Hepatic stellate cell (primary cell): ENCODE measurements at regions not wholly inside any gene's neighbourhood (a gene's known extent, or its start where the extent isn't known, plus 50 kb on each side); places are given as distances from the start of the nearest gene placed in this dataset.
"Not testable (repeated sequence)": the region's sequence is repeated elsewhere in the genome, so short reads cannot be mapped to it uniquely, and the experiment has no call there.

Experiments used
- DNase-seq: peaks from one replicate; pipeline ENCODE4 v3.0.0; 2011; ENCODE audit warnings: low spot score

DNA sequence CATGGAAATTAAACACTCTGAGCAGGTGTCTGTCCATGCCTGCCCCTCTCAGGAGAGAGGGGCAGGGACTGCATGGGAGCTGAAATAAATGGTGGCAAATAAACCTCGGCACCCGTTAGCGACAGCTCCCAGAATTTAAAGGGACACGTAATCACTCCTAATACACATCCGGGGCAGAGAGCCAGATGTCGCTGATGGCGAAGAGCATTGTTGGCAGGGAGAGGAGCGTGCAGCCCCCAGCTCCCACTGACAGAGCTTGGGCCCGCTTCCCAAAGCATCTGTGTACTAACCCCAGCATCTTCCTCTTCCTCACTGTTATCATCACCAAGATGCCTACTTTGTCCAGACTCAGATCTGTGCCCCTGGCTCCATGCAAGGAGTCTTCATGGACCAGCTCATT, 85.8 kb downstream of the IRX5 start:
- no peak for DNase-seq

DNA sequence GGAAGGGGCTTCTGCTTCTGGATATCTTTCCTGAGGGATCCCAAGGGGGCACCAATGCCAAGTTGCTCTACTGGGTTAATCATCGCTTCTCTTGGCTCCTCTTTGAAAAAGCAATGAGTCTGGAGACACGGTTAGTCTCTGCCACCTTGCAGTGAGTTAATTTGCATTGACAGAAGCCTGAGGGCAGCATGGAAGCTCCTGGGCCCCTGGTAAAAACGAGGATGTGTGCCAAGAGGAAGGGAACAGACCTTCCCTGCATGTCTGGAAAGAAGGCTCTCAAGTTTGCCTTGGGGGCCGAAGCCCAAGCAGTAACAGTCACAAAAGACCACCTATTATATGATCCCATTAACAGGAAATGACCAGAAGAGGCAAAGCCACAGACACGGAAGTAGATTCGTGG, 86.7 kb downstream of the IRX5 start:
- no peak for DNase-seq

DNA sequence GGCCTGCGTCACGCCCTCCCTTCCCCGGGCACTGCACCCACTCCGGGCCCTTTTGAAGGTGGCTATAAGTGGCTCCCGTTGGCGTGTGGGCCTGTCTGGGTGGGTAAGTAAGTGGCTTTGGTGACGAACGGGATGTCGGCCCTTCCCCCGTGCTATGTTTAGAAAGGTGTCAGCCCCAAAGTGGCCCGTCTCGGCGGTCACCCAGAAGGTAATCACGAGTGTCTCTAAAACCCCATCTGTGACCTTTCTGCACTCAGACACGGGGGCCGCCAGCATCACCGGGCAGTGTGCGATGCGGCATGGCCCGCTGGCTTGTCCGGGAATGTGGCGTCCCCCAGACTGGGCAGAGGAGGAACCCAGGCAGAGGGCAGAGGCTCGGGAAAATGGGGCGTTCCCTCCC, 88.2 kb downstream of the IRX5 start:
- DNase-seq, result no peak

DNA sequence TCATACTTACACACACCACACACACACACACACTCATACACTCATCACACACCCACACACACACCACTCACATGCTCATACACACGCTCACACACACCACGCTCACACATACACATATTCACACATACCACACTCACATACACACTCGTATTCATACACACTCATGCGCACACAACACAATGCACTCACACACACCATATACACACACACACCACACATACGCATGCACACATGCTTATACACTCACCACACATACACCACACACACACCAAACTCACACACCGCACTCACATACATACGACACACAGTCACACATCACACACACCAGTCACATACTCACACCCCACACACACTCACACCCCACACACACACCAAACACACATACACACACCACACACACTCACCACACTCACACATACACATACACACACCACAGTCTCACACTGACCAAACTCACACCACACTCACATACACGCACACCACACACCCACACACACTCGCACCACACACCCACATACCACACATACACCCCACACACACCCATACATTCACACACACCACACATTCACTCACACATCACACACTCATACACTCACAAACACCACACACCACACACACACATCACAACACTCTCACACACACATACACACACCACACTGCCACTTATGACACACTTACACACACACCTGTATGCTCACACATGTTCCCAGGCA, 88.9 kb downstream of the IRX5 start:
- no peak for DNase-seq

DNA sequence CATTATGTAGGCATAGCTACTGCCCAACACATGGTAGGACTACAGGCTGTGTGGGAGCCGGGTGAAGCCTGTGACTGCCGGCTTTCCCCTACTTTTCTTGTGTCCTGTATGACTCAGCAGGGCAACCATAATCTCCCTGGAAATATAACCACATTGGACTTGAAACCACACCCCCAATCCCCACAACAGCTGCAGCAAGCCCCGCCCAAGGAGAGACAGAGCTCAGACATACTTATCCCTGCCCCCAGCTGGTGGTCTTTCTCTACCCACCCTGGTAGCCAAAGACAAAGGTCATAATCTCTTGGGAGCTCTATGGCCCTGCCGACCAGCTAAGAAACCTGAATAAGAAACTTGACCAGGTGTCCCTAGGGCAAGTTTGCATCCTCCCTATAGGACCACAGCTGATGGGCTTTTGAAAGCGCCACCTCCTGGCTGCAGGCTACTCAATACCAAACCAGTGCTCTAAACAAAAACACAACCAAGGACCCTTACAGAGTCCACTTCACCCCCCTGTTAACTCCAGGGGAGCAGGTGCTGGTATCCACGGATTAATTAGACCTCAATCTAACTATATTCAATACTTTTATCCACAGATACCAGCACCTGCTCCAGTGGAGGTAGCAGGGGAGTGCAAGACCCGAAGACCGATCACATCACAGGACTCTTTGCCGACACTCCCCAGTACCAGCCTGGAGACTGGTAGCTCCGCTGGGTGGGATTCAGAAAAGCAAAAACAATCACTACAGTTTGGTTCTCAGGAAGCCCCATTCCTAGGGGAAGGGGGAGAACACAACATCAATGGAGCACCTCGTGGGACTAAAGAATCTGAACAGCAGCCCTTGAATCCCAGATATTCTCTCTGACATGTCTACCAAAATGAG, 91.2 kb downstream of the IRX5 start:
- DNase-seq, result no peak

DNA sequence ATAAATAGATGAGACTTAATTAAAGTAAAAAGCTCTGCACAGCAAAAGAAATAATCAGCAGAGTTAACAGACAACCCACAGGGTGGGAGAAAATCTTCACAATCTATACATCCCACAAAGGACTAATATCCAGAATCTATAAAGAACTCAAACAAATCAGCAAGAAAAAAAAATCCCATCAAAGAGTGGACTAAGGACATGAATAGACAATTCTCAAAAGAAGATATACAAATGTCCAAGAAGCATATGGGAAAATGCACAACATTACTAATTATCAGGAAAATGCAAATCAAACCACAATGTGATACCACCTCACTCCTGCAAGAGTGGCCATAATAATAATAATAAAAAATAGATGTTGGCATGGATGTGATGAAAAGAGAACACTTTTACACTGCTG, 96.6 kb downstream of the IRX5 start:
- not testable (repeated sequence) for DNase-seq

DNA sequence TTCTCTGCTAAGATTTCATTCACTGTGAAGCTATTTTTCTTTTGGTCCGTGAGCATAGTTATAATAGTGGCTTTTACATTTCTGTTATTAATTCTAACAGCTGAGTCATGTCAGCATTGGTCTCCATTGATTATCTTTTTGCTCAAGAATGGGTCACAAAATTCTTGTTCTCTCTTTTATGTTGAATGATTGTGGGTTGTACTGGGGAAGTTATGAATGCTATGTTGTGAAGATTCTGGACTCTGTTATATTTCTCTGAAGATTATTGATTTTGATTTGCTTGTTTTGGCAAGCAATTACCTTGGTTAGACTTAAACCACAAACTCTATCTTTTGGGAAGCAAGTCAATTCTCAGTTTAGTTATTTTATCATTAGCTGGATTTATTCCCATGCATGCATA, 98.8 kb downstream of the IRX5 start:
- no peak for DNase-seq

DNA sequence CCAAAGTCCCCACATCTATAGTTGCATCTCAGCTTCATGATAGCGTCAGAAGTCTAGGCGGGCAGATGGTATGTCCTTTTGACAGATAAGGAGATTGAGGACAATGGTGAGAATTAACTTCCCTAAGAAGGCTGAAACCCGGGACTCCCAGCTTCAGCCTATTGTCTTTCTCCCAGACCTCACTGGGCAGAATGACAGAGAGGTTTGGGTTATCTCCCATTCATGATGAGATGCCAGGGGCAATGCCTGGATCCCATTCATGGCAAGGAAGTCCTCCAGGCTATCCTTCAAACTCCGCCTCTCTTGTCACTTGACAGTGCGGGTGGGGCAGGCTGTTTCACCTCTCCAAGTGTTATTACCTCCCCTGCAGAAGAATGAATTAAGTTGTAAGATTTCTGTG, 100.3 kb downstream of the IRX5 start:
- no peak for DNase-seq

DNA sequence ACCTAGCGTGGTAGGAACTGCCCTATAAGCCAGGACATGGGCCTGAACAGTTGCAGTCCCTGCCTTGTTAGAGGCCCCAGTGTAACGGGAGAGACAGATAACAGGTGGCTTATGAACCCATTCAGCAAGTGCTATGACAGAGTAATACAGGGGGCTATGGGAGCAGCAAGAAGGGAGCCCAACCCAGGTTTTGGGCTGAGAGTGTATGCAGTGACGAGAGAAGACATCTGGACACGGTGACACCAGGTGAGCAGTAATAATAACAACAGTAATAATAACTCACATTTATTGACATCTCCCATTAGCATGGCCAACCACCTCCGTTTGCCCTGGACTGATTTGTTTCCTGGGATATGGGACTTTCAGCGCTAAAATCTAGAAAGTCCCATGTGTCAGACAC, 100.8 kb downstream of the IRX5 start:
- DNase-seq, result no peak

DNA sequence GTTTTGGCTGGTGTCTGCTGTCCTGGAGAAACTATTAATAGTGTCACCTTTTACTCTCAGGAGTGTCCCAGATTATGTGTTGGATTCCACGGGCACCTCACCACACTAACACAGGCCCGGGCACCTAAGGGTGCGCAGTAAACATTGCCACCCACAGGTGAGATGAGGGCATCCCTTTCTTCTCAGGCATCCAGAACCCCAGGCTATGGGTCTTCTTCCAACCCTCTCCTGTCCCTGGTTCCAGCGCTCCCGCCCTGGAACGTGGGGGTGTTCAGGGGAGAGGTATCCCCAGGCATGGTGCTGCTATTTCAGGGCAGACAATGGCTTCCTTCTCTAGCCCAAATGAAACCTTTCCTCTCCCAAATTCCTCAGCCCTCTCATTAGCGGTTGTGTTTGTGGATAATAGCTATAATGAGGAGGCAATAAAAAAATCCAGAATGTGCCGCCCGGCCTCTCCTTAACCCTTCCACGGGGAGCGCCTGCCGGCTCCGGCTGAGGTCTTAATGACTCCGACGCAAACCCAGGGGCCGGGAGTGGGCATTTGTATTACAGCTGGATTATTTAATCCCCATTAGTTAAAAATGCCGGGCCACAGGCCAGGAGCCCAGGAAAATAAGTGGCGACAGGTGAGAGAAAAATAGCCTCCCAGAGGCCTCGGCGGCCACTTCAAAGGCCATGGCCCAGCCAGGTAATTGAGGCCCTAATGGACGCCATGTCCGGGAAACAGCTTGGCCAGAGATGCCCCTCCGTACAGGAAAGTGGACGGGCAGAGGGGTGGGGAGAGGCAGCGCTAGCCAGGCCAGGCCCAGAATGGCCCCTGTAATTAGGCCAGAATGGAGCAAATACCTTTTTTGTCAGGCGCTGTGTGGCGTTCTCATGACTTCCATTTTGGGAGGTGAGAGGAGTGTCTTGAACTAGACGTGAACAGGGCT, 102.8 kb downstream of the IRX5 start:
- no peak for DNase-seq

DNA sequence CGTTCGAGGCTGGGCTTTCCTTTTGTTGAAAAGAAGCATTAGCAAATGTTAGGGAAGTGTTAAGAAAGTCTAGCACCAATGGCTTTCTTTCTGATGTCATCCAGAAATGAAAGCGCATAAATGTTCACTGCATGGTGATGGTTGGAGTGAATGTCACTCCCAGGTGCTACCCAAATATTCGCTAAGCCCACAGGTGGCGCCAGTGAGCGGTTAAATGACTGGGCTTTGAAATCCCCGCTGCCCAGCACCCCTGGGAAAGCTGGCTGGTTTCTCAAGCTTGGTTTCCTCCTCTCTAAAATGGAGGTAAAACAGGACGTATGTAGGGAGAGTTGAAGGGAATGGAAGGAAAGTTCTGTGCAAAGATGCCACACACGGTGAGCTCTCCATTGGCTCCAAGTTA, 104.4 kb downstream of the IRX5 start:
- no peak for DNase-seq

DNA sequence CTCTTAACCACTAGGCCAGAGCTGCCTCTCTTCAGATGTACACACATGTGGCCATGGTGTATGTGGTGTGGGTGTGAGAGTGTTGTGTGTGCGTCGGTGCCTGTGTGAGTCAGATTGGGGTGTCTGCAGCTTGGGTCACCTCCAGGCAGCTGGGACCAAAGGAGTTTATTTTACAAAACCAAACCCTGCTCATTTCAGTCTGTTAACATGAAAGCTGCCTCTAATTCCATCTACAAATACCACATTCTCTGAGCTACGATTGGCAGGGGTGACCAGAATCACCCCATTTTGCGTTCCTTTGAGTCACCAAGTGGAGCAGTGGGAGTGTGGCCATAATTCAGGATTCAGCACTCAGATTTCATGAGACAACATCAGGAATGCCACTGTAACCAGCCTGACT, 105.3 kb downstream of the IRX5 start:
- no peak for DNase-seq

DNA sequence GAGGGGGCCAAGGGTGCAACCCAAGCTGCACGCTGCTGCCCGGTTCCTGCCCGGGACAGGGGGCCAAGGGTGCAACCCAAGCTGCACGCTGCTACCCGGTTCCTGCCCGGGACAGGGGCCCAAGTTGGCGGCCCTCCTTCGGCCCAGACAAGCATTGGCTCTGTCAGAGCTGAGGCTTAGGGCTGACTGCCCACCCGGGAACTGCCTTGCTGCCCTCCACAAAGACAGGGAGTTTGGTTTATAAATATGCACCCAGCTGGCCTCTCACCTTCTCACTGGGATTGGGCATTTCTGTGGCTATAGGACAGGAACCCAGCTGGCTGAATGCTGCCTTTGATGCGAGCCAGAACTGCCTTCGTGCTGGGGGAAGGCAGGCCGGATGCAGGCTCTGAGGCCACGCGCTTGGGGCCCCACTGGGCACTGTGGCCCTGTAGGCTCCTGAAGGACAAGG, 105.7 kb downstream of the IRX5 start:
- DNase-seq, result no peak

DNA sequence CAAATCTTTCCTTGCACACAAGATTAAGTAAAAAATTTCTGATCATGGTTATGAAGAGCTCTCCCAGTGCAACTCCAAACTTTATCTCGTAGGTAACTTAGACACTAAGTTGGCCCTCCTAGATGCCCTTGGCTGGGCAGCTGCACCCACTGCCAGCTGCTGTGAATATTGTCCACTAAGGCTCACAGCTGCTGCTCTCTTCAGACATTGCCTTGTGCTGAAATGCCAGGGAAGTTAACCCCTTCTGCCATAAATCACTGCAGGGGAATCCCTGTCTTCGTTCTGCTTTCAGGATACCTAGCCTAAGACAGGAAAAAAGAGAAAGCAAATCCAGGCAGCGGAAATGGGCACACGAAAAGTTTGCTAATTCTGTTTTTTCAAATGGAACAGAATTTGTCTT, 106.4 kb downstream of the IRX5 start:
- DNase-seq, result no peak

DNA sequence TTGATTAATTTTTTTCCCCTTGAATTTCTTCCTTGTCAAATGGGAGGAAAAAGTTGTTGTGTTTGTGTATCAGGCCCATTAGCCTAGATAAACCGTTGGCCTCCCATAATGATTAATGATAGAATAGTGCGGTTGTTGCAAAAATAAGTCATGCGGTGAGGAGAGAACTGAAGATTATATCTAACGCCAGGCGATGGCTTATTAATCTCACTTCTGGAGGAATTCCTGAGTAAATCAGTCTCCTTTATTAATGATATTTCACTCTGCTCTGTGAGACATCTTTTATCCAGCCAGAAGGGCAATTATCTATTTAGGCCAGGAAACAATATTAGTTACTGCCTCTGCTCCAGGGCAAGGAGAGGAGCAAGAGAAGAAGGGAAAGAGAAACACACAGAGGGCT, 107.3 kb downstream of the IRX5 start:
- no peak for DNase-seq

DNA sequence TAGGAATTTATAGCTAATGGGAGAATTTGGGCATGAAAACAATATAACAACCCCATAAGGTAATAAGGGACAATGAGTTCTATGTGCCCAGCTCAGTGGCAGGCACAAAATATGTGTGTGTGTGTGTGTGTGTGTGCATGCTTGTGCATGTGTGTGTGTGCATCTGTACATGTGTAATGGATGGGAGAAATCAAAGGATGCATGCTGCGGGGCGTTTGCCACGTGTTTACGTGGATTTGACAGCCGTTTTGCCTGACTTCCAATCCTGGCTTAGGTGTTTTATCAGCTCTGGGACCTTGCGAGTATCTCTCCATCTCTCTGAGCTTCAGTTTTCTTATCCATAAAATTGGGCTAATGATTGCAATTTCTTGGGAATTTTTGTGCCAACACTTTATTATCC, 108.4 kb downstream of the IRX5 start:
- DNase-seq, result no peak

DNA sequence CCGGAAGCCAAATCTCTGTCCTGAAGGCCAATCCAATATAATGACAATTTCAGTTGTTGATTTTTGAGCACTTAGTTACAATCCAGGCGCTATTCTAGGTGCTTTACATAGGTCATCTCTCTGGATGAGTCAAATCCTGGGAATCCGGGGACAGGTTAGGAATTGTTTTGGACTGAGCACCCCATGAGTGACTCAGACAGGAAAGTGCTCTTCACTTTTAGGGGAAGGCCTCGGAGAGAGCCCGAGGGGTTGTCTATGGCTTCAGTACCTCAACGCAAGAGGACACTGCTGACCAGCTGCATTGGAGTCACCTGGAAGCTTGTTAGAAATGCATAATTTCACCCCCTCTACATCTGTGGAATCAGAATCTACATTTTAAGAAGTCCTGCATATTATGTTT, 108.8 kb downstream of the IRX5 start:
- DNase-seq, result no peak

DNA sequence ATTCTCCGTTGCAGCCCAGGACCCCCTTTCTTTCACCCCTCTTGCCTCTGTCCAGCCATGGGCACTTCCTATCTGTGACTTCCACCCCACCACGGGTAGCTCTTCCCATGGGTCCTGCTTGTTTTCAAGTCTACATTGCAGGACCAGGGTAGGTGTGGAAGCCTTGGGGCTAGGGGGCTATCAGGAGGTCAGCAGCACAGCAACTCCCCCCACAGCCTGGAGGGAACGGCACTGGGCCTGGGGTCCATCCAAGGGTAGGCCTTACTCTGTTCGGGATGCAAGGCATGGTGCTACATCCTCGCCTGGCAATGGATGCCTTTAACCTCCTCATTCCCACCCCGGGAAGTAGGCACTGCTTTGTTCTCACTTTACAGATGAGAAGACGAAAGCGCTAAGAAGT, 109.3 kb downstream of the IRX5 start:
- no peak for DNase-seq

DNA sequence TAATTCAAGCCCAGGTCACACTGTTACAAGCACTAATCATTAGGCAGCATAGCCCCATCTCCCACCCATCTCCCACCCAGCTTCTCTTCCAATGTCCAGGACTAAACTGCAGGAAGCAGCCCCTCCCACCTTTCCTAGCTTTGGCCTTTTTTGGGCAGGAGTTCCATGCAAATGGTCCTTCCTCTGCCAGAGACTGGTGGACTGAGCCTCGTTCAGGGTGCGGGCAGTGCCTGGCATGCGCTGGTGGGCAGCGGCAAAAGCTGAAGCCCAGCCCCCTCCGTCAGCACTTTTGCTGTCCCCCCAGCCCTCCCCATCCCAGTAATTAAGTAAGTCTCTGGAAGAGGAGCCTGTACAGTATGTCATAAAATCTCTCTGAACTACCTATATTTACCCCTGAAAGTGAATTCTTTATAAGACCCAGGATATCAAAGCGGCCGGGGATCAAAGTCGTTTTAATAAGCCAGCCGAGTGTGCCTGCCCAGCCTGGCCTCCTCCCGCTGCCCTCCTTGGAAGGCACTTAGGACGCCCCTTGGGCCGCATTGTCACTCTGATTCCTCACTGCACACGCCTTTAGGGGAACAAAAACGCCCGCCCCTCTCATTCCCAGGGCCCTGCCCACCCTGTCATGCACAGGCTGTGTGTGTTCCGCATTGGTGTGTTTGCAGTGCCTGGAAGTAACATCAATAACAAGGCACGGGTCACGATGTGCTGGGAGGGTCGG, 109.9 kb downstream of the IRX5 start:
- DNase-seq, result no peak

DNA sequence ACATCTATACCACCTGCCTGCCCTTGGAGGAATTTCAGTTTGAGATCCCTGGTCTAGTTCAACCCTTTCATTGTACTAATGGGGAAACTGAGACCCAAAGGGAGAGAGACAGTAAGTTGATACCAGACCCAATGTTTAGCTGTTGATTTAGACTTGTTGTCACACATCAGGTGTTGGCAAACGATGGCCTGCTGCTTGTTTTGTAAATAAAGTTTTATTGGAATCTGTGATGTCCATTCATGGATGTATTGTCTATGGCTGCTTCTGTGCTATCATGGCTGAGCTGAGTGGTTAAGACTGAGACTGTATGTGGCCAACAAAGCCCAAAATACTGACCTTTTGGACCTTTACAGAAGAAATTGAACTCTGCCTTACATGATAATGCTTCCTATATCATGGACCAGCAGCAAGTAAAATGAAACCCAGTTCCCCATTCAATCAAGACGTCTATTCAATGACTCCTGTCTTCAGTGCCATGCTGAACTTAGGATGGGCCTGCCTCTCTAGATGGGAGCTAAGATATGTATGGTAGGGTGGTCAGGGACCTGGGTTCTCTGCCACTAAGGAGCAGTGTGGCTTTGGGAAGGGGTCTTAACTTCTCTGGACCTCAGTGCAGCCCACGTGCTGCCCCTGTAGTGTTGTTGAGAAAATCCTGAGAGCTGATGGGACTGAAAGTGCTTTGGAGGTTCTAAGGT, 111.0 kb downstream of the IRX5 start:
- no peak for DNase-seq
